ENCODE measurements at regions not wholly inside any gene's neighbourhood (a gene's known extent, or its start where the extent isn't known, plus 50 kb on each side); places are given as distances from the start of the nearest gene placed in this dataset.
A peak's percentile ranks its signal among the peaks of the same experiment; 100 is the strongest.
"Not testable (repeated sequence)": the region's sequence is repeated elsewhere in the genome, so short reads cannot be mapped to it uniquely, and the experiment has no call there.

- H3K9me3 ChIP-seq (ENCODE audit: control insufficient read depth in 2 of 3, insufficient read depth in 1 of 3, low read length in 3 of 3); H3K27me3 ChIP-seq (ENCODE audit: control insufficient read depth, insufficient read depth, low read length); DNase-seq; H3K36me3 ChIP-seq (ENCODE audit: control insufficient read depth in 2 of 3, insufficient read depth in 3 of 3, low read length in 3 of 3); H3K9ac ChIP-seq (ENCODE audit: low read length in 3 of 3); H3K4me1 ChIP-seq (ENCODE audit: control insufficient read depth in 2 of 3, insufficient read depth in 2 of 3, low read depth in 1 of 3, low read length in 3 of 3); H3K27ac ChIP-seq (ENCODE audit: low read depth in 2 of 2, low read length in 2 of 2); FAIRE-seq; intact Hi-C loops (cut with DNase I): not testable (repeated sequence)
- peak overlapping the region in 1 of 3 donors; percentile 3 for H3K4me3 ChIP-seq (ENCODE audit: low read length in 3 of 3)
Measured at GRCh38 chr13:16201202-16201601, 2980.4 kb downstream of the TUBA3C start.

- H3K27me3 ChIP-seq (ENCODE audit: control insufficient read depth, insufficient read depth, low read length); H3K4me1 ChIP-seq (ENCODE audit: control insufficient read depth in 2 of 3, insufficient read depth in 2 of 3, low read depth in 1 of 3, low read length in 3 of 3); H3K9me3 ChIP-seq (ENCODE audit: control insufficient read depth in 2 of 3, insufficient read depth in 1 of 3, low read length in 3 of 3); H3K9ac ChIP-seq (ENCODE audit: low read length in 3 of 3); H3K4me3 ChIP-seq (ENCODE audit: low read length in 3 of 3); intact Hi-C loops (cut with DNase I); DNase-seq; H3K36me3 ChIP-seq (ENCODE audit: control insufficient read depth in 2 of 3, insufficient read depth in 3 of 3, low read length in 3 of 3); H3K27ac ChIP-seq (ENCODE audit: low read depth in 2 of 2, low read length in 2 of 2); FAIRE-seq: not testable (repeated sequence)
Measured at GRCh38 chr13:16160609-16161008, 3021.0 kb downstream of the TUBA3C start.

GRCh38 chr13:16158958-16159357 lies 3022.7 kb downstream of the TUBA3C start:
- FAIRE-seq: not testable (repeated sequence)

GRCh38 chr13:16158016-16158415 lies 3023.6 kb downstream of the TUBA3C start:
- H3K9ac ChIP-seq (ENCODE audit: low read length in 3 of 3); FAIRE-seq; H3K36me3 ChIP-seq (ENCODE audit: control insufficient read depth in 2 of 3, insufficient read depth in 3 of 3, low read length in 3 of 3); H3K4me1 ChIP-seq (ENCODE audit: control insufficient read depth in 2 of 3, insufficient read depth in 2 of 3, low read depth in 1 of 3, low read length in 3 of 3); H3K27ac ChIP-seq (ENCODE audit: low read depth in 2 of 2, low read length in 2 of 2); H3K9me3 ChIP-seq (ENCODE audit: control insufficient read depth in 2 of 3, insufficient read depth in 1 of 3, low read length in 3 of 3); H3K4me3 ChIP-seq (ENCODE audit: low read length in 3 of 3); H3K27me3 ChIP-seq (ENCODE audit: control insufficient read depth, insufficient read depth, low read length); intact Hi-C loops (cut with DNase I): not testable (repeated sequence)
- DNase-seq: peak in 1 of 5 donors; percentile 35

More at GRCh38 chr13:16158958-16159357, 3022.7 kb downstream of the TUBA3C start:
- H3K9me3 ChIP-seq (ENCODE audit: control insufficient read depth in 2 of 3, insufficient read depth in 1 of 3, low read length in 3 of 3); intact Hi-C loops (cut with DNase I); DNase-seq; H3K36me3 ChIP-seq (ENCODE audit: control insufficient read depth in 2 of 3, insufficient read depth in 3 of 3, low read length in 3 of 3); H3K4me3 ChIP-seq (ENCODE audit: low read length in 3 of 3); H3K9ac ChIP-seq (ENCODE audit: low read length in 3 of 3); H3K27me3 ChIP-seq (ENCODE audit: control insufficient read depth, insufficient read depth, low read length); H3K4me1 ChIP-seq (ENCODE audit: control insufficient read depth in 2 of 3, insufficient read depth in 2 of 3, low read depth in 1 of 3, low read length in 3 of 3); H3K27ac ChIP-seq (ENCODE audit: low read depth in 2 of 2, low read length in 2 of 2): not testable (repeated sequence)

- DNase-seq; H3K9me3 ChIP-seq (ENCODE audit: control insufficient read depth in 2 of 3, insufficient read depth in 1 of 3, low read length in 3 of 3); FAIRE-seq; H3K27ac ChIP-seq (ENCODE audit: low read depth in 2 of 2, low read length in 2 of 2); H3K9ac ChIP-seq (ENCODE audit: low read length in 3 of 3); H3K4me1 ChIP-seq (ENCODE audit: control insufficient read depth in 2 of 3, insufficient read depth in 2 of 3, low read depth in 1 of 3, low read length in 3 of 3); H3K4me3 ChIP-seq (ENCODE audit: low read length in 3 of 3); H3K36me3 ChIP-seq (ENCODE audit: control insufficient read depth in 2 of 3, insufficient read depth in 3 of 3, low read length in 3 of 3); H3K27me3 ChIP-seq (ENCODE audit: control insufficient read depth, insufficient read depth, low read length); intact Hi-C loops (cut with DNase I): not testable (repeated sequence)
Measured at GRCh38 chr13:16152849-16153248, 3028.8 kb downstream of the TUBA3C start.

GRCh38 chr13:16151296-16151695 lies 3030.3 kb downstream of the TUBA3C start:
- intact Hi-C loops (cut with DNase I); DNase-seq; H3K36me3 ChIP-seq (ENCODE audit: control insufficient read depth in 2 of 3, insufficient read depth in 3 of 3, low read length in 3 of 3): not testable (repeated sequence)

GRCh38 chr13:16149415-16149814 lies 3032.2 kb downstream of the TUBA3C start:
- FAIRE-seq; H3K27me3 ChIP-seq (ENCODE audit: control insufficient read depth, insufficient read depth, low read length); intact Hi-C loops (cut with DNase I); DNase-seq; H3K9me3 ChIP-seq (ENCODE audit: control insufficient read depth in 2 of 3, insufficient read depth in 1 of 3, low read length in 3 of 3); H3K4me1 ChIP-seq (ENCODE audit: control insufficient read depth in 2 of 3, insufficient read depth in 2 of 3, low read depth in 1 of 3, low read length in 3 of 3); H3K4me3 ChIP-seq (ENCODE audit: low read length in 3 of 3); H3K27ac ChIP-seq (ENCODE audit: low read depth in 2 of 2, low read length in 2 of 2); H3K36me3 ChIP-seq (ENCODE audit: control insufficient read depth in 2 of 3, insufficient read depth in 3 of 3, low read length in 3 of 3); H3K9ac ChIP-seq (ENCODE audit: low read length in 3 of 3): not testable (repeated sequence)

More at GRCh38 chr13:16151296-16151695, 3030.3 kb downstream of the TUBA3C start:
- H3K9ac ChIP-seq (ENCODE audit: low read length in 3 of 3); H3K27me3 ChIP-seq (ENCODE audit: control insufficient read depth, insufficient read depth, low read length); H3K27ac ChIP-seq (ENCODE audit: low read depth in 2 of 2, low read length in 2 of 2); H3K9me3 ChIP-seq (ENCODE audit: control insufficient read depth in 2 of 3, insufficient read depth in 1 of 3, low read length in 3 of 3); H3K4me3 ChIP-seq (ENCODE audit: low read length in 3 of 3); FAIRE-seq; H3K4me1 ChIP-seq (ENCODE audit: control insufficient read depth in 2 of 3, insufficient read depth in 2 of 3, low read depth in 1 of 3, low read length in 3 of 3): not testable (repeated sequence)

- H3K9me3 ChIP-seq (ENCODE audit: control insufficient read depth in 2 of 3, insufficient read depth in 1 of 3, low read length in 3 of 3); intact Hi-C loops (cut with DNase I); DNase-seq; H3K27ac ChIP-seq (ENCODE audit: low read depth in 2 of 2, low read length in 2 of 2); H3K4me1 ChIP-seq (ENCODE audit: control insufficient read depth in 2 of 3, insufficient read depth in 2 of 3, low read depth in 1 of 3, low read length in 3 of 3); H3K36me3 ChIP-seq (ENCODE audit: control insufficient read depth in 2 of 3, insufficient read depth in 3 of 3, low read length in 3 of 3); H3K27me3 ChIP-seq (ENCODE audit: control insufficient read depth, insufficient read depth, low read length); FAIRE-seq; H3K9ac ChIP-seq (ENCODE audit: low read length in 3 of 3): not testable (repeated sequence)
- H3K4me3 ChIP-seq (ENCODE audit: low read length in 3 of 3): peak overlapping the region in 1 of 3 donors; percentile 28
Measured at GRCh38 chr13:16145652-16146051, 3036.0 kb downstream of the TUBA3C start.

GRCh38 chr13:16141361-16141760 lies 3040.3 kb downstream of the TUBA3C start:
- H3K27ac ChIP-seq (ENCODE audit: low read depth in 2 of 2, low read length in 2 of 2); H3K4me1 ChIP-seq (ENCODE audit: control insufficient read depth in 2 of 3, insufficient read depth in 2 of 3, low read depth in 1 of 3, low read length in 3 of 3); H3K36me3 ChIP-seq (ENCODE audit: control insufficient read depth in 2 of 3, insufficient read depth in 3 of 3, low read length in 3 of 3); H3K27me3 ChIP-seq (ENCODE audit: control insufficient read depth, insufficient read depth, low read length); intact Hi-C loops (cut with DNase I); H3K9ac ChIP-seq (ENCODE audit: low read length in 3 of 3); H3K9me3 ChIP-seq (ENCODE audit: control insufficient read depth in 2 of 3, insufficient read depth in 1 of 3, low read length in 3 of 3); H3K4me3 ChIP-seq (ENCODE audit: low read length in 3 of 3); DNase-seq; FAIRE-seq: not testable (repeated sequence)
